Non-pigmented ciliary epithelial cell (primary cell): ENCODE measurements at regions not wholly inside any gene's neighbourhood (a gene's known extent, or its start where the extent isn't known, plus 50 kb on each side); places are given as distances from the start of the nearest gene placed in this dataset.
"Not testable (repeated sequence)": the region's sequence is repeated elsewhere in the genome, so short reads cannot be mapped to it uniquely, and the experiment has no call there.

Source experiments
- DNase-seq: peaks from one replicate; pipeline ENCODE4 v3.0.0-alpha.2; 2010; ENCODE audit warnings: low read depth

DNA sequence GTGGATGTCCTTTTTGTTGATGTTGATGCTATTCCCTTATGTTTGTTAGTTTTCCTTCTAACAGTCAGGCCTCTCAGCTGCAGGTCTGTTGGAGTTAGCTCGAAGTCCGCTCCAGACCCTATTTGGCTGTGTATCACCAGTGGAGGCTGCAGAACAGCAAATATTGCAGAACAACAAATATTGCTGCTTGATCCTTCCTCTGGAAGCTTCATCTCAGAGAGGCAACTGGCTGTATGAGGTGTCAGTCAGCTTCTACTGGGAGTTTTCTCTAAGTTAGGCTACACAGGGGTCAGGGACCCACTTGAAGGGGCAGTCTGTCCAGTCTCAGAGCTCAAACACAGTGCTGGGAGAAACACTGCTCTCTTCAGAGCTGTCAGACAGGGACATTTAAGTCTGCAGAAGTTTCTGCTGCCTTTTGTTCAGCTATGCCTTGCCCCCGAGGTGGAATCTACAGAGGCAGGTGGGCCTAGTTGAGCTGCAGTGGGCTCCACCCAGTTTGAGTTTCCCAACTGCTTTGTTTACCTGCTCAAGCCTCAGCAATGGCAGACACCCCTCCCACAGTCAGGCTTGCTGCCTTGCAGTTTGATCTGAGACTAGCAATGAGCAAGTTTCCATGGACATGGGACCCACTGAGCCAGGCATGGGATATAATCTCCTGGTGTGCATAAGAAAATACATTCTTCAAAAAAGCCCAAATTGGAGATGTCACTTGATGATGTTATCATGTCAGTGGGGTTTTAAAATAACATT, 99.5 kb downstream of the KDM5D start:
- DNase-seq: no peak

DNA sequence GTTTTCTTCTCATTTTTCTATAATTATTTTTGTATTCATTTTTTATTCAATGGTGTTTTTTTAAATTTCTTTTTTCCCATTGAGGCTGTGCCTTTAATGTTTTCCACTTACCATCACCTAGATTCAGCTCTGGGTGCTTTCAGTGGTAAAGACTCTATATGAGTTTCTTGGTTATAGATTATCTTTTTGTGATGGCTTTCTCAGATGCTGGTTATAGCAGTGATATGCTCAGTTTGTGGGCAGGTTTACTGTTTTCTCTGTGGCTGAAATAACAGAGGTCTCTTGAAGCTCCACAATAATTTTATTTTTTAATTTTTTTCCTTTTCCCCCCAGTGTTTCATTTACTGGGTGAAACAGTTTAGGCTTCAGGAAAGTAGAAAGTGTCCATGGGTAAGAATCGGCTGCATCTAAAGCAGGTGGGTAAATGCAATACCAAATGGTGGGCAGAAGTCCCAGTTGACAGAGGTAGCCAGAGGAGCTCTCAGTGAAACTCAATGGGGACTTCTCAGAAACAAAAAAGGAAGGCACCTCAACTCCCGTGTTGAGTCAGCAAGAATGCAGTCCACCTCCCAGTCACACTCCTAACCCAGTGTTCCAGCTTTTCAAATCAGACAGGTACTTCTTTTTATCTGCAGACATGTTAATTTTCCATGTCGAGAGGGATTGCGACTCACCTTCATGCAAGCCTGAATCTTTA, 106.7 kb downstream of the KDM5D start:
- DNase-seq: no peak

DNA sequence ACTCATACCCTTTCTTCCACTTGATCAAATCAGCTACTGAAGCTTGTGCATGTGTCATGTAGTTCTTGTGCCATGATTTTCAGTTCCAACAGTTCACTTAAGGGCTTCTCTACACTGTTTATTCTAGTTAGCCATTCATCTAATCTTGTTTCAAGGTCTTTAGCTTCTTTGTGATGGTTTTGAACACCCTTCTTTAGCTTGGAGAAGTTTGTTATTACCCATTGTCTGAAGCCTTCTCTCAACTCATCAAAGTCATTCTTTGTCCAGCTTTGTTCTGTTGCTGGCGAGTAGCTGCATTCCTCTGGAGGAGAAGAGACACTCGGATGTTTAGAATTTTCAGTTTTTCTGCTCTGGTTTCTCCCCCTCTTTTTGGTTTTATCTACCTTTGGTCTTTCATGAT, 115.6 kb downstream of the KDM5D start:
- no peak for DNase-seq

DNA sequence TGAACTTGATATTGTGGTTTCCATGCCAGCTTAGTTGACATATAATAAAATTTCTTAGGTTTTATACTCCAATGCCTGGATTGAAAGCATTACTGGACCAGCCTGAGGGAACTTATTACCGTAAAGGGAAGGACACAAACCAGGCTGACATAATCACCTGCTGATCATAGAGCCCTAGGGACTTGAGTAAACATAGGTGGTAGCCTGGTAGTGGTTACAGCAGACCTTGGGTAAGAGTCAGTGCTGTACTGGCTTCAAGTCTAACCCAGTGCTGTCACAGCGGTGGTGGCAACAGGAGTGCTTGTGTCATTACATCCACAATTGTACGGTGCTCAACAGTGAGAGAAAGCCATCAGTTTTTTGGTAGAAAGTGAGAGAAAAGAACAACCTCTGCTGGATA, 122.1 kb downstream of the KDM5D start:
- DNase-seq: no peak

DNA sequence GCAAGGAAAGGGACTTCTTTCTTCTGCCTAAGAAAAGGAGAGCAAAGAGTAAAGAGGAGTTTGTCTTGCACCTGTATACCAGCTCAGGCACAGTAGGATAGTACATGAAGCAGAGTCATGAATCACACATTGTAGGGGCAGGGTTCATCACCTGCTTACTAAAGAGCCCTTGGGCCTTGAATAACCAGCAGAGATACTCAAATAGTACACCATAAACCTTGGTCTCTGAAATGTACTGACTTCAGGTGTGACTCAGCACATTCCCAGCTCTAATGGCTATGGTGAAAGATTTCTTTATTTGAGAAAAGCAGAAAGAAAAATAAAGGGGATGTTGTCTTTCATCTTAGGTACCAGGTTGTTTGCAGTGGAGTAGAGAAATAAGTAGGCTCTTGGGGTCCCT, 122.8 kb downstream of the KDM5D start:
- DNase-seq: no peak

- DNase-seq: no peak
Measured at GRCh38 chrY:19601113-19601512, 143.4 kb downstream of the KDM5D start.

GRCh38 chrY:19600711-19601110, 143.8 kb downstream of the KDM5D start:
- peak; percentile 35 for DNase-seq

GRCh38 chrY:19590235-19590634, 154.3 kb downstream of the KDM5D start:
- no peak for DNase-seq

- no peak for DNase-seq
Measured at GRCh38 chrY:19589664-19590063, 154.9 kb downstream of the KDM5D start.

DNA sequence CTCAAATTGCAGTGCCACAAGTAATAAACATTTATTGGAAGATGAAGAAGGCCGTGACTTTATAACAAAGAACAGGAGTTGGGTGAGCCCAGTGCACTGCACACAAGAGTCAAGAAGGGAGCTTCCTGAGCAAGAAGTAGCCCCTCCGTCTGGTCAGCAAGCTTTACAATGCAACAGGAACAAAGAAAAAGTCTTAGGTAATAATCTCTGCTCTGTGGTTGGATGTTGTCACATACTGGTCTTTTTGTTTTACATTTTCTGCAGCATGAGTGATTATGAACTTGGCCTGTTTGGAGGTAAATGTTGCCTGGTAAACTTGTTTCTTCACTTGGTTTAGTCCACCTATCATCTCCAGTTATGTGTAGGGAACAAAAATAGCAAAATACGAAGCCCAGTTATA, 157.2 kb downstream of the KDM5D start:
- DNase-seq: no peak

DNA sequence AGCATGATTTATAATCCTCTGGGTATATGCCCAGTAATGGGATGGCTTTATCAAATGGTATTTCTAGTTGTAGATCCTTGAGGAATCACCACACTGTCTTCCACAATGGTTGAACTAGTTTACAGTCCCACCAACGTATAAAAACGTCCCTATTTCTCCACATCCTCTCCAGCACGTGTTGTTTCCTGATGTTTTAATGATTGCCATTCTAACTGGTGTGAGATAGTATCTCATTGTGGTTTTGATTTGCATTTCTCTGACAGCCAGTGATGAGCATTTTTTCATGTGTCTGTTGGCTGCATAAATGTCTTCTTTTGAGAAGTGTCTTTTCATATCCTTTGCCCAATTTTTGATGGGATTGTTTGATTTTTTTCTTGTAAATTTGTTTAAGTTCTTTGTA, 163.5 kb downstream of the KDM5D start:
- DNase-seq: not testable (repeated sequence)

DNA sequence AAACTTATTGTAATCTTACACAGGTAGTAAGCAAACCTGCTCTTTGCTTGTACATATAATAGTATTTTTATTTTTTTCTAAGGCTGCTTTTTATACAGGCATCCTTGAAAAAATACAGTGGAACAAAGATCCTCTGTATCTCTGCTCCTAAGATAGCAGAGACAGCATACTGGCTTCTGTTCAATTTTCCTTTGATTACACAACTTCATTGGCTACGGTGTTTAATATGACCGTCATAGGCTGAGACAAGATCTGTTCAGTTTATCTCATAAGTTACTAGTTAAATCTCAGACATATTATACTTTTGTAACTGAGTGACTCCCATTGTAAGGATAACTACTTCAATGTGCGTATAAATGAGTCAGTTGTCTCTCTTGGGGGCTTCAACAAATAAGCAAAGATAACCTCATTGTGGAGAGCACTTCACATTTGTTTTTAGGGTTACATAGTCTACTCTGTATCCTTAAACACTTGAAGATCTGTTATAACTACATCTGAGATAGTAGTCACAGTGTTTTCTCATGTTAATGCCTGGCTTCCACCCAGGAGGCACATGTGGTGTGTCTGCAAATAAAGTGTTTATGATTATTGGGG, 166.1 kb downstream of the KDM5D start:
- no peak for DNase-seq

DNA sequence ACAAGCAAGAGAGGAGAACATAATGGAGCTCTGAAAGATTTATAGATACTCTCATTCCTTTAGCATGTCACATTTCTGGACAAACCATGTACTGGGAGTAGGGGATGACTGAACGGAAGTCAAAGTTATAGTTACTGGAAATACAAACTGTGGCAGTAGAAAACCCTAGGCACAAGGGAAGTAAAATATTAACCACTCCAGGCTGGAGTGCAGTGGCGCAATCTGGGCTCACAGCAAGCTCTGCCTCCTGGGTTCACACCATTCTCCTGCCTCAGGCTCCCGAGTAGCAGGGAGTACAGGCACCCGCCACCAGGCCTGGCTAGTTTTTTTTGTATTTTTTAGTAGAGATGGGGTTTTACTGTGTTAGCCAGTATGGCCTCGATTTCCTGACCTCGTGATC, 167.3 kb downstream of the KDM5D start:
- no peak for DNase-seq

GRCh38 chrY:19574939-19575338, 169.6 kb downstream of the KDM5D start:
- DNase-seq: no peak

DNA sequence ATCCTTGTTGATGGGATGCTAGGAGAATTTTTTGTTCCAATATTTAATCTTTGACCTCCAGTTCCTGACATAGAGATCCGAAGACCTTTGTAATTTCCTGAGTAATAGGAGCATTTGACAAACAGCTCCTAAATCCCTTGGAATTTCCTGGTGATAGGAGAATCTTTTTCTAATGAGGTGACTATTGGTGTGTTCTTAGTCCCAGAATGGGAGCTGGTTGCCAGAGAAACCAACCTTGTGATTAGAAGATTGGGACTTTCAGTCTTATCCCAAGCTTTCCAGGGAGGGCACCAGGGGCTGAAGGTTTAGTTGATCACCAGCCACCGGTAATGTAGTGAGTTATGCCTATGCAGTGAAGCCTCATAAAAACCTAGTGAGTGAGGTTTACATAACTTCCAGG, 170.9 kb downstream of the KDM5D start:
- DNase-seq: no peak

DNA sequence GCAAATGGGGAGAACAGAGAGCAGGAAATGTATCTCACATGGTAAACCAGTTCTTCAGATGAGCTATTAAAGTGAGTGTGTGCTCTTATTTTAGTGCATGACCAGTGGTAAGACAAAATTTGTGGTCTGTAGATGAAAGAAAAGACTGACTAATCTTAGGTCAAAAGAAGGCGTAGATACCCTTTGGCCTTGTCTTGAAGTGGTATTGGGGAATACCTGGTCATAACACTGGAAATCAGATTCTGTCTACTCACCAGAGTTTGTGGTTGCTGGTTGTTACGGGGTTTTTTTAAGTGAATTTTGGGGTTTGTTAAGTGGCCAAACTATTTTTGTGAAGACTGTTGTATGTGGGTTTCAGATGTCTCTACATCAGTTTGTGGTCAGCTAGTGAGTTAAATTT, 173.5 kb downstream of the KDM5D start:
- DNase-seq: no peak

- DNase-seq: no peak
Measured at GRCh38 chrY:19567943-19568342, 176.6 kb downstream of the KDM5D start.

DNA sequence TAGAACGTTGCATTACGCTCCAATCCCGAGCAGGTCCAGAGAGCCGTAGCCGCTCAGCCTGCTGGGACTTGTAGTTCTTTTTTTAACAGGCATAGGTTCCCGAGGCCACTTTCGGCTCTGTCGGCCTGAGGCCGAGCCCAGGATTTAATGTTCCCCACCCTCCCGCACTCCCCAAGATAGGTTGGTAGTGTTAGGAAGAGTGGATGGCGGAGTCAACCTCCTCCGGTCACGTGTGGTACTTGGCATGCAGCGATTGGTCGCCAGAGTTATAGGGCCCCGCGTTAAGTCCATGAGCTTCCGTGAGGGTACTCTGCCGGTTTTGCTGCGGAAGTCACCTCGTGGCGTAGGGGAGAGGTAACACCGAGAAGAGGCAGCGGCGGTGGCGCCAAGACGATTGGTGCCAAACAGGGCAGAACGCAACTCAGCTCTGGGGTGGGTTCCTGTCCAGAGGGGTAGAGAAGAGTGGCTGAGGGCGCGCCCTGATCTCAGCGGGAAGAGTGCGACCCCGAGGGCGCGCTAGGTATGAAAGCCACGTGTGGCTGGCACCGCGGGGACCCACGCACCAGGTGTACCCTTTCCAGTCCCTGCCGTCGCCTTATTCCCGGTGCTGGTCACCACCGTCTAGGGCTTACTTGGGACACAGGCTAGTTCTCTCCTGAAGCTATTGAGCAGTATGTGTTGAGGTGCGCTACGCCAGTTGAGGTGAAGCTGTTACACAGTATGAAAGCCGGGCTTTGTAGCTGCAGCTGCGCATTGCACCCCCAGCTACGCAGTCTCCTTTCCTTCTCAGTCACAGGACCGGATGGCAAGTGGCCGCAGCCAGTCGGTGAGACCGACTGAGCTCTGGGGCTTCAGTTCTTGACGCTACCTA, 177.2 kb downstream of the KDM5D start:
- DNase-seq: peak; percentile 90

DNA sequence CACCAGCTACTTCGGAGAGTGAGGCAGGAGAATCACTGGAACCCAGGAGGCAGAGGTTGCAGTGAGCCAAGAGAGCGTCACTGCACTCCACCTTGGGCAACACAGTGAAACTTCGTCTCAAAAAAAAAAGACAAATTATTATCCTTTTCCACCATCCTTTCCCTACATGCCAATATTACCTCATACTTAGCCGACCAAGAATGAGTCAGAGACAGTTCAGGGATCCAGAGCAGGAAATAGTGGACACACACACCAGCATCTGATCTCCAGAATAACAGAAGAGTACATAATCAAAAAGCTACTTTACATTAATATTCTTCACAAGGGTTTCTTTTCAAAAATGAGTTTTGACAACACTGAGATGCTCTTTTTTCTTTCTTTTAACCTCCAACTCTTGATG, 185.4 kb downstream of the KDM5D start:
- DNase-seq: no peak

DNA sequence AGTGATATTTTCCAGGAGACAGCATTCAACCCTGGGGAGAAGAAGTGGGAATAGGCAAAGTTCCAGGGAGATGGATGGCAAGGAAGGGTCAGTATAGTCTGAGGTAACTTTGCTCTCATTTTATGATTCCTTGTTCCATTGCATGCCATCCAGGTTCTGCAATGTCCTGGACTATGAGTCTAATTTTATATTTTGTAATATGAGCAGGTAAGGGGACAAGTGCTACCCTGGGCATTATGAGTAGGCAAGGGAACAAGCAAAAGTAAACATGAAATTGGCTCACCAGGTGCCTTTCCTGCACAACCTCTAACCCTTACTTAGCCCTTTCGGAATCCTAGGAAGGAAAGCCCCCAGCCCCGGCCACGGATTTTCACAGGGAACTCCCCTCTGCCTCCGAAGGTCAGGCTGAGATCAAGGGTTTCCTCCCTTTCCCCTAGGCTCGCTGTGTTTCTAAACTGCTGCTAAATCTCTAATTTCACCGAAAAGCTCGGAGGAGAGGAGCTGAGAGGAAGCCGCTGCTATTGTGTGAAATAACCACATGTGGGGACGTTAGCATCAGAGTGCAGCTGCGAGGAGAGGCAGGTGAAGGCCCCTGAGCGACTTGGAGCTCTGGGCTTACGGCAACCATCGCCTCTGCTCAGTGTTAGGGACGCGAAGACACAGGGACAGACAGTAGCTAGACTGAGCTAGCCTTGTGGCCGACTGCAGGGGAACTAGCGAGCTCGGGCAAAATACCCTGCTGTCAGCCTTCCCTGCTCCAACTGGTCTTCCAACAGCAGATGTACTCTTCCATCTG, 194.7 kb downstream of the KDM5D start:
- no peak for DNase-seq

- DNase-seq: no peak
Measured at GRCh38 chrY:19541475-19542306, 202.8 kb downstream of the KDM5D start.
